Stimulated activated naive CD8-positive, alpha-beta T cell treated with anti-CD3 and anti-CD28 coated beads, Interleukin-15, amount 100 ng/mL, for 72 hours (primary cell): ENCODE measurements at regions not wholly inside any gene's neighbourhood (a gene's known extent, or its start where the extent isn't known, plus 50 kb on each side); places are given as distances from the start of the nearest gene placed in this dataset.

Experiments
- ATAC-seq: fragments of 150-1000 bp; cut with Tn5 transposase; 2 replicates; pipeline ENCODE4 v1.10.0; 2021; ENCODE audit warnings: mild to moderate bottlenecking, moderate library complexity
- DNase-seq, 2 donors: peaks; one replicate each; pipeline ENCODE4 v3.0.0; 2021 to 2022
- H3K27ac Mint-ChIP-seq, 2 donors: one replicate each; pipeline ENCODE4 v1.8.0; 2022; ENCODE audit warnings: mild to moderate bottlenecking in 2 of 2, mixed read lengths in 2 of 2, moderate library complexity in 2 of 2
- H3K27me3 Mint-ChIP-seq: one replicate; pipeline ENCODE4 v1.8.0; 2022; ENCODE audit warnings: mixed read lengths
- H3K4me1 Mint-ChIP-seq: one replicate; pipeline ENCODE4 v1.8.0; 2022; ENCODE audit warnings: mild to moderate bottlenecking, mixed read lengths
- H3K4me3 Mint-ChIP-seq, 2 donors: one replicate each; pipeline ENCODE4 v1.8.0; 2022; ENCODE audit warnings: mild to moderate bottlenecking in 2 of 2, mixed read lengths in 2 of 2, moderate library complexity in 1 of 2
- H3K9me3 Mint-ChIP-seq, 2 donors: one replicate each; pipeline ENCODE4 v1.8.0; 2022; ENCODE audit warnings: mixed read lengths in 2 of 2

GRCh38 chr22:19641254-19641982 lies 72.9 kb upstream of the SEPTIN5 start:
- Mint-ChIP-seq H3K4me1 (no peaks in the 10 kb centered on the region), H3K4me3 (no peak overlapping the region), H3K9me3 (peaks cover 1 to 2% of the 10 kb centered on the region in 2 donors), H3K27me3 (peaks cover 27% of the 10 kb centered on the region), H3K27ac (no peak overlapping the region)
- no peak for ATAC-seq
- no peak for DNase-seq

- ATAC-seq, result no peak
These were observed 72.3 kb upstream of the SEPTIN5 start for GRCh38 chr22:19641983-19642451.

GRCh38 chr22:19643448-19644313 lies 70.6 kb upstream of the SEPTIN5 start:
- no peak overlapping the region for H3K4me3 Mint-ChIP-seq
- ATAC-seq (no peak), DNase-seq (no peak)
- H3K4me1 Mint-ChIP-seq, result no peaks in the 10 kb centered on the region
- no peak overlapping the region for H3K27ac Mint-ChIP-seq
- H3K9me3 Mint-ChIP-seq, result peaks cover 17 to 20% of the 10 kb centered on the region in 2 donors
- peaks cover 33% of the 10 kb centered on the region for H3K27me3 Mint-ChIP-seq

More at GRCh38 chr22:19641983-19642451, 72.3 kb upstream of the SEPTIN5 start:
- H3K27me3 Mint-ChIP-seq, result peaks cover 33% of the 10 kb centered on the region
- no peak overlapping the region for H3K4me3 Mint-ChIP-seq
- peaks cover 7 to 8% of the 10 kb centered on the region in 2 donors for H3K9me3 Mint-ChIP-seq
- no peak for DNase-seq
- H3K4me1 Mint-ChIP-seq, result no peaks in the 10 kb centered on the region
- no peak overlapping the region for H3K27ac Mint-ChIP-seq

GRCh38 chr22:19644314-19645223 lies 69.7 kb upstream of the SEPTIN5 start:
- Mint-ChIP-seq H3K27ac (no peak overlapping the region), H3K4me1 (no peaks in the 10 kb centered on the region), H3K9me3 (peaks cover 17 to 29% of the 10 kb centered on the region in 2 donors), H3K27me3 (peaks cover 37% of the 10 kb centered on the region), H3K4me3 (no peak overlapping the region)
- DNase-seq (no peak), ATAC-seq (no peak)

GRCh38 chr22:19645391-19645790 lies 68.9 kb upstream of the SEPTIN5 start:
- peaks cover 45% of the 10 kb centered on the region for H3K27me3 Mint-ChIP-seq
- no peak for ATAC-seq

GRCh38 chr22:19645905-19646304 lies 68.4 kb upstream of the SEPTIN5 start:
- ATAC-seq (no peak), DNase-seq (no peak)
- H3K4me3 Mint-ChIP-seq, result no peak overlapping the region
- no peak overlapping the region for H3K27ac Mint-ChIP-seq
- peaks cover 46% of the 10 kb centered on the region for H3K27me3 Mint-ChIP-seq
- H3K4me1 Mint-ChIP-seq, result no peaks in the 10 kb centered on the region
- peaks cover 17 to 35% of the 10 kb centered on the region in 2 donors for H3K9me3 Mint-ChIP-seq

More at GRCh38 chr22:19645391-19645790, 68.9 kb upstream of the SEPTIN5 start:
- peaks cover 17 to 35% of the 10 kb centered on the region in 2 donors for H3K9me3 Mint-ChIP-seq
- no peaks in the 10 kb centered on the region for H3K4me1 Mint-ChIP-seq
- DNase-seq, result no peak
- H3K4me3 Mint-ChIP-seq, result no peak overlapping the region
- H3K27ac Mint-ChIP-seq, result no peak overlapping the region

- no peak for DNase-seq
- no peaks in the 10 kb centered on the region for H3K4me1 Mint-ChIP-seq
- H3K27ac Mint-ChIP-seq, result no peak overlapping the region
- peaks cover 17 to 35% of the 10 kb centered on the region in 2 donors for H3K9me3 Mint-ChIP-seq
- H3K4me3 Mint-ChIP-seq, result no peak overlapping the region
- ATAC-seq, result no peak
- peaks cover 46% of the 10 kb centered on the region for H3K27me3 Mint-ChIP-seq
These were observed 67.9 kb upstream of the SEPTIN5 start for GRCh38 chr22:19646383-19646782.

GRCh38 chr22:19648419-19648929 lies 65.8 kb upstream of the SEPTIN5 start:
- H3K27ac Mint-ChIP-seq, result no peak overlapping the region
- ATAC-seq (no peak), DNase-seq (no peak)
- no peak overlapping the region for H3K4me3 Mint-ChIP-seq
- no peaks in the 10 kb centered on the region for H3K4me1 Mint-ChIP-seq
- peaks cover 17 to 35% of the 10 kb centered on the region in 2 donors for H3K9me3 Mint-ChIP-seq
- H3K27me3 Mint-ChIP-seq, result peaks cover 45% of the 10 kb centered on the region

- DNase-seq (no peak), ATAC-seq (no peak)
- H3K9me3 Mint-ChIP-seq, result peaks cover 9 to 25% of the 10 kb centered on the region in 2 donors
- H3K4me1 Mint-ChIP-seq, result no peaks in the 10 kb centered on the region
- H3K27me3 Mint-ChIP-seq, result peaks cover 14% of the 10 kb centered on the region
- H3K4me3 Mint-ChIP-seq, result no peak overlapping the region
- peak overlapping the region in 1 of 2 donors; percentile 77 for H3K27ac Mint-ChIP-seq
These were observed 62.0 kb upstream of the SEPTIN5 start for GRCh38 chr22:19652316-19652715.

GRCh38 chr22:19654338-19654987 lies 59.8 kb upstream of the SEPTIN5 start:
- ATAC-seq (no peak), DNase-seq (no peak)
- Mint-ChIP-seq H3K27me3 (peaks cover 11% of the 10 kb centered on the region), H3K4me1 (no peaks in the 10 kb centered on the region), H3K27ac (no peak overlapping the region), H3K9me3 (peaks cover 0 to 7% of the 10 kb centered on the region in 2 donors), H3K4me3 (no peak overlapping the region)

GRCh38 chr22:19655399-19655798 lies 58.9 kb upstream of the SEPTIN5 start:
- ATAC-seq (no peak), DNase-seq (no peak)
- Mint-ChIP-seq H3K27ac (no peak overlapping the region), H3K27me3 (peaks cover 1% of the 10 kb centered on the region), H3K9me3 (no peaks in the 10 kb centered on the region), H3K4me1 (no peaks in the 10 kb centered on the region), H3K4me3 (no peak overlapping the region)

GRCh38 chr22:19656541-19657251 lies 57.6 kb upstream of the SEPTIN5 start:
- H3K4me1 Mint-ChIP-seq, result no peaks in the 10 kb centered on the region
- no peak overlapping the region for H3K27ac Mint-ChIP-seq
- H3K4me3 Mint-ChIP-seq, result no peak overlapping the region
- H3K9me3 Mint-ChIP-seq, result no peaks in the 10 kb centered on the region
- DNase-seq (no peak), ATAC-seq (no peak)
- H3K27me3 Mint-ChIP-seq, result no peaks in the 10 kb centered on the region

- H3K4me1 Mint-ChIP-seq, result no peaks in the 10 kb centered on the region
- no peak overlapping the region for H3K27ac Mint-ChIP-seq
- H3K4me3 Mint-ChIP-seq, result no peak overlapping the region
- no peaks in the 10 kb centered on the region for H3K27me3 Mint-ChIP-seq
- H3K9me3 Mint-ChIP-seq, result no peaks in the 10 kb centered on the region
- DNase-seq, result no peak
- ATAC-seq, result no peak
These were observed 56.8 kb upstream of the SEPTIN5 start for GRCh38 chr22:19657252-19658056.
